ENCODE measurements at regions not wholly inside any gene's neighbourhood (a gene's known extent, or its start where the extent isn't known, plus 50 kb on each side); places are given as distances from the start of the nearest gene placed in this dataset.

DNA sequence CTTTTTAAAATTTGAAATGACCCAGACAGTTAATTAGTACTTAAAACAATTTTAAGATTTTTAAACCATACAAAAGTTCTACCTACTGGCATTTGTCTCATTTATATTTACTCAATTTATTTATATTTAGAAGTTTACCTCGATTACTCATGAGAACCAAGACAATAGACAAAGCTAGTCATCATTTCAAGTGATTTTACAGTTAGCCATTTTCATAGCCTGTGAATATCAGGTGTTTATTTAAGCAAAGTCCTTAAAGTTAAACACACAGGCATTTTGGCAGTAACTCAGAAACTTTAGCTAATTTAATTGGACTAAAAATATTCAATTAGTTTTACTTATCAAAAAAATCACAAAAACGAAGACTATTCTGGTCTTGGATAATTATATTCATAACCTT is 101.6 kb upstream of the KIF2B start:
- TF ChIP-seq, protein P1, sequence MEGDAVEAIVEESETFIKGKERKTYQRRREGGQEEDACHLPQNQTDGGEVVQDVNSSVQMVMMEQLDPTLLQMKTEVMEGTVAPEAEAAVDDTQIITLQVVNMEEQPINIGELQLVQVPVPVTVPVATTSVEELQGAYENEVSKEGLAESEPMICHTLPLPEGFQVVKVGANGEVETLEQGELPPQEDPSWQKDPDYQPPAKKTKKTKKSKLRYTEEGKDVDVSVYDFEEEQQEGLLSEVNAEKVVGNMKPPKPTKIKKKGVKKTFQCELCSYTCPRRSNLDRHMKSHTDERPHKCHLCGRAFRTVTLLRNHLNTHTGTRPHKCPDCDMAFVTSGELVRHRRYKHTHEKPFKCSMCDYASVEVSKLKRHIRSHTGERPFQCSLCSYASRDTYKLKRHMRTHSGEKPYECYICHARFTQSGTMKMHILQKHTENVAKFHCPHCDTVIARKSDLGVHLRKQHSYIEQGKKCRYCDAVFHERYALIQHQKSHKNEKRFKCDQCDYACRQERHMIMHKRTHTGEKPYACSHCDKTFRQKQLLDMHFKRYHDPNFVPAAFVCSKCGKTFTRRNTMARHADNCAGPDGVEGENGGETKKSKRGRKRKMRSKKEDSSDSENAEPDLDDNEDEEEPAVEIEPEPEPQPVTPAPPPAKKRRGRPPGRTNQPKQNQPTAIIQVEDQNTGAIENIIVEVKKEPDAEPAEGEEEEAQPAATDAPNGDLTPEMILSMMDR (conservative IDR thresholded peaks at IDR 0.05 in 1 of 2, IDR thresholded peaks at IDR 0.05 in 1 of 2; ENCODE audit: low read depth in 1 of 2, low read length in 2 of 2): no peak
- TF ChIP-seq EZH2 (IDR thresholded peaks at IDR 0.05; ENCODE audit: low read length, missing control alignments): no peak
